DMS153 treated with DMSO at 0.1 percent for 48 hours (cell line): ENCODE measurements at regions not wholly inside any gene's neighbourhood (a gene's known extent, or its start where the extent isn't known, plus 50 kb on each side); places are given as distances from the start of the nearest gene placed in this dataset.
"Not testable (repeated sequence)": the region's sequence is repeated elsewhere in the genome, so short reads cannot be mapped to it uniquely, and the experiment has no call there.

ENCODE experiments used
- DNase-seq: peaks from one replicate; lab custom pipeline; 2025; ENCODE audit not compliant: unreplicated experiment; lab: John Stamatoyannopoulos, UW

DNA sequence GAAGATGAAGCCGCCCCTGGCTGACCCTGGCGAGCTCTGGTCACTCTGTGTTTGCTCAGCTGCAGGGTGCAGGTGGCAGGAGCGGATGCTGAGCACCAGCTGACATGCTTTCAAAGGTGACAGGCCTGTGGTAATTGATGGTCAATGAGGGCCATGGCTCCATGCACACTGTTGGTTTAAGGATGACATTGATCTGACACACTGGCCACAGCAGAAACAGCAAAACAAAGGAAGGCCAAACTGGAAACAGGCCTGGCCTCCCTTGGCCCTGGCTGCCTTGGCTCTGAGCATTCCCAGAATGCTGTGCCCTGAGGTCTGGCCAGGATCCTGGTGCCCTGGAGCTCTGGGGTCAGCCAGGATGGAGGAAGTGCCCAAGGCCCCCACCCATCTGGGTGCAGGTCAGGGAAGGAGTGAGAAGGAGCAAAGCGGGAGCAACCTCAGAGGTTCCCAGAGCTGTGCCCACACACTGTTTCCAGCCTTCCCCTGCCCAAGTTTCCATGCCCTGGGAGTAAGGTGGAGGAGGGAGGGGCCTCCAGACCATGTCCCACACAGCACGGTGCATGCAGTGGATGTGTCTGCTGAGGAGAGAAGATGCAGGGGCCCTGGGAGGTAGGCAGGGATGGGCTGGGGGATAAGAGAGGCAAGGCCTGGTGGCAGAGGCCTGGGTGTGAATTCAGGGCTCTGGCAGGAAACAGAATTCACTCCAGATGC is 302.2 kb downstream of the RPS24 start:
- no peak for DNase-seq

- DNase-seq: no peak
Observed at GRCh38 chr10:78336402-78336791, 302.7 kb downstream of the RPS24 start.

- DNase-seq: no peak
Observed at GRCh38 chr10:78337016-78337415, 303.4 kb downstream of the RPS24 start.

- DNase-seq: no peak
Observed at GRCh38 chr10:78337646-78338391, 304.2 kb downstream of the RPS24 start.

DNA sequence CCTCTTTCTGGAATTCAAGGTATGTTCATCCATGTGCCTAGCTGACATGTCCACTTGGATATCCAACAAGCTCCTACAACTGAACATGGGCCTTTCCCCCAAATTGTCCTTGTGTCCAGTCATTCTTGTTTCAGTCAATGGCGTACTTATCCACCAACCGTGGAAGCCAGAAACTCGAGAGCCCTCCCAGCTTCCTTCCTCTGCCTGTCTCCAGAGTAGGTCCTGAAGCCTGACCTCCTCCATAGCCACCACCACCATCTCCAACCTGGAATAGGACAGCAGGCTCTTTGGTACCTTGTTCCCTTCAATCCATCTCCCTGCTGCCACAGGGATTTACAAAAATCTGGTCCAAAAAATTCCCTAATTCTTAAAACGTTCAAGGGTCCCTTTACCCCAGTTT is 305.1 kb downstream of the RPS24 start:
- DNase-seq: no peak

- no peak for DNase-seq
Observed at GRCh38 chr10:78339251-78339650, 305.6 kb downstream of the RPS24 start.

DNA sequence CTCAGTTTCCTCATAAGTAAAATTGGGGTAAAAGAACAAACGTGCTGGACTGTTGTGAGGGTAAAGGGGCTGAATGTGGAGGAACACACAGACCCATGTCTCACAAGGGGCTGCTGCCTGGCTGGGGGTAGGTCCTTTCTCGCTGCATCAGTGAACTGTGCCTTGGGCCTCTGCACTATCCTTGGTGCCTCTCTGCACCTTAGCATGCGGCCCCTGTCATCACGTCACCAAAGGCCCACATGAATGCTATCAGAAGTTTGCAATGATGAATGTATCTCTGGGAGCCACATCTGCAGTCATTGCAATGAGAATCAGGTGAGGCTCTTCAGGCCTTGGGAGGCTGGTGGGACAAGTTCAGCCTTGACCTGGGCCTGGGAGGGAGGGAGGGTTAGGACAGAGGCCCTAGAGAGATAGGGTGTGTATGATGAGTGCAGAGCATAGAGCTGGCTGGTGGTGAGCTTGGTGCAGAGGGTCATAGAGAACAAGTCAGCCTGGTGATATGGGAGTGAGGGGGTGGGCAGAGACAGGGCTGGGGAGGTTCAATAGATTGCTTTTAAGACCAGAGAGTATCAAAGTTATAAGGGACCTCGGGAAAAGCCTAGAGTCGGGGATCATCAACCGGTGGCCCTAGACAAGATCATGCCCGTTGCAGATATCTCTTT is 308.4 kb downstream of the RPS24 start:
- DNase-seq: no peak

GRCh38 chr10:78342827-78343653 is 309.4 kb downstream of the RPS24 start:
- no peak for DNase-seq

DNA sequence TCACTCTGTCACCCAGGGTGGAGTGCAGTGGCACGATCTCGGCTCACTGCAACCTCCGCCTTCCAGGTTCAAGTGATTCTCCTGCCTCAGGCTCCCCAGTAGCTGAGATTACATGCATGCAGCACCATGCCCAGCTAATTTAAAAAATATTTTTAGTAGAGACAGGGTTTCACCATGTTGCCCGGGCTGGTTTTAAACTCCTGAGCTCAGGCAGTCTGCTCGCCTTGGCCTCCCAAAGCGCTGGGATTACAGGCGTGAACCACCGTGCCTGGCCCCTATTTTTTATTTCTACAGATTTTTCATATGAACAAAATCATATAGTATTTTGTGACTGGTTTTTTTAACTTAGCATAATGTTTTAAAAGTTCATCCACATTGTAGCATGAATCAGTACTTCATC is 310.6 kb downstream of the RPS24 start:
- DNase-seq: not testable (repeated sequence)

DNA sequence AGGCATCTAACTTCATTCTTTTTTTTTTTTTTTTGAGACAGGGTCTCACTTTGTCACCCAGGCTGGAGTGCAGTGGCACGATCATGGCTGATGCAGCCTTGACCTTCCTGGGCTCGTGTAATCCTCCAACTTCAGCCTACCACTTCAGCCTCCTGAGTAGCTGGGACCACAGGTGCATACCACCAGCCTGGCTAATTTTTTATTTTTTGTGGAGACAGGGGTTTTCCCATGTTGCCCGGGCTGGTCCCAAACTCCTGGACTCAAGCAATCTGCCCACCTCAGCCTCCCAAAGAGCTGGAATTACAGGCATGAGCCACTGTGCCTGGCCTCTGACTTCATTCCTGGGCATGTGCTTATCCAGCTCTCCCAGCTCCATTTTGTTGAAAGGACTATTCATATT is 311.9 kb downstream of the RPS24 start:
- DNase-seq: not testable (repeated sequence)

GRCh38 chr10:78346721-78347120 is 313.1 kb downstream of the RPS24 start:
- DNase-seq: no peak

DNA sequence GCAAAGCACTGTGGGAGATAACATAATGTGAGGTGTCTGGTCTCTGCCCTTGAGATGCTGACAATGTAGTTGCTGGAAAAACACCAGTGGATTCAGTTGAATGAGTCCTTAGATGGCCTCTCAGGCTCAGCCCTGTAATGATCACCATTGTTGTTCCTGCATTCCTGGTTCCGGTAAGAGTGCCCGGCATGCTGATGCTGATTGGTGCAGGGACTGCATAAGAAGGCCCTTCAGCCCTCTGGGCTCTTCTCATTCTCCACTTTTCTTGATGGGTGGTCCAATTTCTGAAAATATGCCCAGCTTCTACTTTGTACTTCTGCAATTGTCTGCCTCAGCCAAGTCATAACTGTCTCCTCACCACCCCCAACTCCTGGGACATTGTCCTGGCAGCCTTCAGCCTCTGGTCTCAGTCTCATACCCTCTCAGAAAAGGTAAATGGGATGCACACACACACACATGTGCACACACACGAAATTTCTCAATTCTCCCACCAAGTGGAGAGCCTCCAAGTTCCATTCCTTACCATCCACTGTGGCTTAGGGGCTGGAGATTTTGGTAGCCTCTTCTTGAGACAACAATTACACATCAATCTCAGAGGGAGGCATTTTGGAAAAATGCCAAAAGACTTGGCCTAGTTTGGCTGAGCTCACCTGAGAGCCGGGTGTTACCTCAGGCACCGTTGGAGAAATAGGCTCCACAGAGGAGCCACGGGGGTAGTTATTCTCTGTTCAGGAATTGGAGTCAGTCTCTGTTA is 314.9 kb downstream of the RPS24 start:
- DNase-seq: no peak

DNA sequence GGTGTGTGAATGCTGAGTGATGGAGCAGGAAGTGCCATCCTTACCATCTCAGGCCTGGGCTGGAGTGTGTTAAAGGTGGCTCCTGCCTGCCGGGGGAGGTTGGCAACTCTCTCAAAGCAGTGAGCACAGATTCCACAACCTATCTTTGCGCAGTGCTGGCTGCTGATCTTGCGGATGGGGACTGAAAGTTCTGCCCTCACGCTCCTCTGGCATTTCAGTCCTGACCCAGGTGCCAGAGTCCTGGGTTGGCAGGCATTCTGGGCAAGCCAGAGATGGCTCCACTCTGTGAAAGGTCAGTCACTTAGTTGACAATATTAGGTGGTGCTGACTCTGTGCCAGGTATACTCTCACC is 315.5 kb downstream of the RPS24 start:
- no peak for DNase-seq

DNA sequence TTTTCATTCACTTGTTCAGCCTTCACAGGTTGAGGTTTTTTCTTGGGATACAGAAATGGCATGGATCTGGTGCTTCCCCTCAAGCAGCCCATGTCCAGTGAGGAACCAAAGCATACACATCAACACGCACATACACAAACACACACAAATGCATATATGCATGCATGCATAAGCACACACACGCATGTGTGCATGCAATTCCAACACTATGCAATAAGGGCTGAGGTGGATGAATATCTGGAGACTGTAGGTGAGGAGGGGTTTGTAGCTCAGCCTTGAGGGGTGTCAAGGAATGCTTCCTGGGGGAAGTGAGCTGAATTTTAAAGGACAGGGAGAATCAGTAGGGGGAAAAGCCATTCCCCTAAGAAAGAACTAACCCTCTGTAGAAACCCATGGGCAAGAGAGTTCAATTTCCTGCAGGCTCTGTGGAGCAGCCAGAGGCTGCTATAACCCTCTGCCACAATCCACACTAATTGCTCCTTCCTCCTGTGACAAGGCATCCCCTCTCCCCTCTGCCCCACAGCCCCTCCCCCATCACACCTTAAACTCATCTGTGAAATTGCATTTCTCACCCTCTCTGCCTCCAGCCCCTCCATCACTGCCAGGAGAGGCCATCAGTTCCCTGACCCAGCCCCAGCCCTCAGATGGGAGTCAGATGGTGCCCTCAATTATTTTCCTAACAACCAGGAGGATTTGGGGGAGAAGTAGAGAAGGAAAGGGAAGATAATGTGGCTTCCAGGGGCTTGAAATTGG is 316.4 kb downstream of the RPS24 start:
- no peak for DNase-seq

DNA sequence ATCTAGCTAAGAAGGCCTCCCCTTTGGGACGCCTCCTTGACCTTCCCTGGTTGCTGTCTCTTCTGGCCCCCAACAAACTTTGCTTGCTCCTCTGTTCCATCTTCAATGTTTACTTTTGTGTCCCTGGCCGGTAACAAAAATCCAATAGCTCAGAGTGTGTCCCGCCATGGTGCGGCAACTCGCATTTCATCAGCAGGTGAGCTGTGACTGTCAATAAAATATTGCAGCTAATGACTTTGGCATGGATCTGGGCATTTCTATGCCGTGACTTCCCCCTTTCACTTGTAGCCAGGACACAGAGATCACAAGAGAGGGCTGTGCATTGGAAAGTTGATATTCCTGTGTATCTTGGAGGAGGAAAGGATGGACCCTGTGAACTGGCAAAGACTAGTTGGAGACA is 317.6 kb downstream of the RPS24 start:
- no peak for DNase-seq

GRCh38 chr10:78351809-78352208 is 318.1 kb downstream of the RPS24 start:
- DNase-seq: no peak

- DNase-seq: no peak
Observed at GRCh38 chr10:78353636-78354035, 320.0 kb downstream of the RPS24 start.

DNA sequence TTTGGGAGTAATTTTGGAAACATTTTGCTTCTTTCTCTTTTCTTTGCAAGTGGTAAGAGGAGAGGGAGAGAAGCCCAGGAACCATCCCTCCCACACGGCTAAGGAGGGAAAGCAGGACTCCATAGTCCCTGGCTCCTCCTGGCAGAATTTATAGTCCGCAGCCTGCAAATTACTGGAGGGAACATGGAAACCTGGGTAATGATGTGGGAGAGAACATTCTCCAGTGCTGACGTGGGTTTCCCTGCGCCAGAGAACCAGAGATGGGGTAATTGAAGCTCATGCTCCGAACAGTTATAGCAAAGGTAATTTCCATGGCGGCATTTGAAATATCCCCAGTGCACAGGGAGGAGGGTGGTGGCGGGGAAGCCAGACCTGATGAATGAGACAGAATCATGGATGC is 320.4 kb downstream of the RPS24 start:
- DNase-seq: no peak

- no peak for DNase-seq
Observed at GRCh38 chr10:78356291-78356900, 322.7 kb downstream of the RPS24 start.
